GM21723 (cell line): ENCODE measurements at regions not wholly inside any gene's neighbourhood (a gene's known extent, or its start where the extent isn't known, plus 50 kb on each side); places are given as distances from the start of the nearest gene placed in this dataset.
"Not testable (repeated sequence)": the region's sequence is repeated elsewhere in the genome, so short reads cannot be mapped to it uniquely, and the experiment has no call there.

Experiments used
- ATAC-seq: cut with Tn5 transposase; IDR thresholded peaks from one replicate; pipeline ENCODE4 v1.9.1; 2021; ENCODE audit warnings: mild to moderate bottlenecking, moderate library complexity; ENCODE audit not compliant: unreplicated experiment

GRCh38 chr12:5259523-5259922, 172.4 kb upstream of the NTF3 start:
- ATAC-seq: no peak

- ATAC-seq: no peak
Measured at GRCh38 chr12:5260086-5260485, 171.8 kb upstream of the NTF3 start.

GRCh38 chr12:5260591-5261086, 171.3 kb upstream of the NTF3 start:
- ATAC-seq: no peak

- ATAC-seq: no peak
Measured at GRCh38 chr12:5262450-5262849, 169.5 kb upstream of the NTF3 start.

- no peak for ATAC-seq
Measured at GRCh38 chr12:5262885-5263284, 169.0 kb upstream of the NTF3 start.

- ATAC-seq: no peak
Measured at GRCh38 chr12:5264006-5264405, 167.9 kb upstream of the NTF3 start.

GRCh38 chr12:5267603-5268423, 164.1 kb upstream of the NTF3 start:
- no peak for ATAC-seq

GRCh38 chr12:5268424-5269210, 163.3 kb upstream of the NTF3 start:
- ATAC-seq: no peak

- no peak for ATAC-seq
Measured at GRCh38 chr12:5269846-5270245, 162.1 kb upstream of the NTF3 start.

- no peak for ATAC-seq
Measured at GRCh38 chr12:5272018-5272785, 159.7 kb upstream of the NTF3 start.

GRCh38 chr12:5273709-5274108, 158.2 kb upstream of the NTF3 start:
- no peak for ATAC-seq

GRCh38 chr12:5276327-5276880, 155.5 kb upstream of the NTF3 start:
- no peak for ATAC-seq

GRCh38 chr12:5280086-5280485, 151.8 kb upstream of the NTF3 start:
- ATAC-seq: no peak

- not testable (repeated sequence) for ATAC-seq
Measured at GRCh38 chr12:5290368-5290767, 141.5 kb upstream of the NTF3 start.

GRCh38 chr12:5292651-5293050, 139.3 kb upstream of the NTF3 start:
- no peak for ATAC-seq

GRCh38 chr12:5293773-5294172, 138.1 kb upstream of the NTF3 start:
- no peak for ATAC-seq

GRCh38 chr12:5294274-5295070, 137.4 kb upstream of the NTF3 start:
- no peak for ATAC-seq

- no peak for ATAC-seq
Measured at GRCh38 chr12:5295151-5295550, 136.8 kb upstream of the NTF3 start.

GRCh38 chr12:5295996-5296395, 135.9 kb upstream of the NTF3 start:
- no peak for ATAC-seq

- ATAC-seq: no peak
Measured at GRCh38 chr12:5301539-5301938, 130.4 kb upstream of the NTF3 start.
